GM19328 (cell line): ENCODE measurements at regions not wholly inside any gene's neighbourhood (a gene's known extent, or its start where the extent isn't known, plus 50 kb on each side); places are given as distances from the start of the nearest gene placed in this dataset.
"Not testable (repeated sequence)": the region's sequence is repeated elsewhere in the genome, so short reads cannot be mapped to it uniquely, and the experiment has no call there.

Experiments used
- ATAC-seq: cut with Tn5 transposase; IDR thresholded peaks from one replicate; pipeline ENCODE4 v1.9.1; 2021; ENCODE audit warnings: mild to moderate bottlenecking, moderate library complexity; ENCODE audit not compliant: unreplicated experiment

GRCh38 chr9:108766626-108767161, 89.1 kb downstream of the ACTL7B start:
- no peak for ATAC-seq

GRCh38 chr9:108765265-108765664, 90.5 kb downstream of the ACTL7B start:
- ATAC-seq, result no peak

DNA sequence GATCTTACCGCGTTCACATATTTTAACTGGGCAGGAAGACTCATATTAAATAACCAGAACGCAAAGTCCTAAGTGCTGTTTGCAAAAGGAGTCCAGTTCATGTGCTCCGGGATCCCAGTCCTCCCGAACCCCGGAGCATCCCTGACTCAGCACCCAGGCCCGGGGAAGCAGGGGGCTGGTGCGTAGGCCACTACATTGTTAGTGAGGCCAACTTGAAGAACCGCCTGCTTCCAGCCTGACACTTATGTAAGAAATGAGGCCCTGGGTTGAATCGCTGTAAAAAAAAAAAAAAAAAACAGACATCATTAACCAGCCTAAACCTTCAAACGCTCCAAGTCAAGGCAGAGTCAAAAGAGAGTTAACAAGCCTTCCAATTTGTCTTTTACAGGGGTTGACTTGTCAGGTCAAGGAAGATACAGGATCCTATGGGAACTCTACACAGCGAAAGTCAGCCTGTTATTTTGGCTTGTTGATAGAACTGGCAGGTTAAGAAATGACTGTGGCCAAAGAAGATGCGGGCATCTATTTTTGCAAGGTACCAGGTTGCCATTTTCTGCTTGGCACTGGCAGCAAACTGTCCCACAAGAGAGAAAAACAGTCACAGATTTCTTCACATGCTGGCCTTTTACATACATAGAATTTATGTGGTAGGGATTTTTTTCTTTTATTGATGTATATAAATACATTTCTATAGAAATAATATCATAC, 93.3 kb downstream of the ACTL7B start:
- ATAC-seq, result no peak

DNA sequence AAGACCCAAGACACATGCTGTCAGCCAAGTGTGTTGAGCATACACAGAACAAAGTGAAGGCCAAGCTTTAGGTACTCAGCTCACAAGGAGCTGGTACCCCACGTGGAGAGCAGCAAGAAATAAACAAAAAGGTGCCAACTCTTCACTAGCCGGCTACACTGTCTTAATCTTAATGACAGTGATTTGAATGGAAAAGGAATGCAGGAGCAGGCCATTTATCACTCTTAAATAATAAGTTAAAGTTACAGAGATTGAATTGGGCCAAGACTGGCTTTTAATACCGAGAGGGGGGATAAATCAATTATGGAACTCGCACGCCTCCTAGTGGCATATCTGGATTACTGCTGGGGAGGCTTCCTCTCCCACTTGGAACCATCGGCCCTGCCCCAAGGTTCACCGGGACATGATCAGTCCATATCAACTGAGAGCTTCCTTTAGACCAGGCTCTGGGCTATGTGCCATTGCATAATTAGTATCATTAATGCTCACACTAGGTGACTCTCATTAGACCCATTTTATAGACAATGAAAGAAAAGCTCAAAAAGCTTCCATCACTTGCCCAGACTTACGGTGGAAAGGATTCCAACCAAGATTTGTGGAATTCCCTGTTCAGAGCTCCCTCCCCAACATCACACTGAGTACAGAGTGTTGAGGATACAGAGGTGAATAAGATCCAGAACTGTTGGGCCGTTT, 94.0 kb downstream of the ACTL7B start:
- ATAC-seq, result no peak

- ATAC-seq, result no peak
These were observed 94.9 kb downstream of the ACTL7B start for GRCh38 chr9:108760841-108761240.

- ATAC-seq, result no peak
These were observed 96.0 kb downstream of the ACTL7B start for GRCh38 chr9:108759835-108760234.

DNA sequence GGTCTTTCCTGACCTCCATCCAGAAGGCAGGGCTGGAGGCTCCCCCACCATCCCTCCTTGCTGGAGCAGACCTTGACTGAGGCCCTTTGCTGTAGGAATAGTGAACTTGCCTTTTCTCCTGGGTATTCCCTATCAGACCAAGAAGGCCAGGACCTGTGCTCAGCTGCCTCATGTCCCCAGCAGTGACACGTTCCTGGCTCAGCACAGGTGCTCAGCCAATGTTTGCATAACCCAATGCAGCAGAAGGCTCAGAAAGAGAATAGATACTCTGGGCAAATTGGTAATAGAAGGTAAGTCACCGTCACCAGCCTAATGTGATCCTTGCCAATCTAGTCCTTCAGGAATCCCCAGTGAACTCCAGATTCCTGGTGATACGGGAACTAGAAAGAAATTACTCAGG, 96.4 kb downstream of the ACTL7B start:
- ATAC-seq, result no peak

- ATAC-seq, result no peak
These were observed 98.9 kb downstream of the ACTL7B start for GRCh38 chr9:108756746-108757490.

GRCh38 chr9:108755979-108756378, 99.8 kb downstream of the ACTL7B start:
- ATAC-seq, result no peak

- no peak for ATAC-seq
These were observed 104.4 kb downstream of the ACTL7B start for GRCh38 chr9:108751369-108751768.

- no peak for ATAC-seq
These were observed 105.0 kb downstream of the ACTL7B start for GRCh38 chr9:108750661-108751215.

GRCh38 chr9:108748776-108749175, 107.0 kb downstream of the ACTL7B start:
- ATAC-seq, result no peak

- no peak for ATAC-seq
These were observed 108.9 kb downstream of the ACTL7B start for GRCh38 chr9:108746864-108747263.

GRCh38 chr9:108746001-108746400, 109.8 kb downstream of the ACTL7B start:
- no peak for ATAC-seq

DNA sequence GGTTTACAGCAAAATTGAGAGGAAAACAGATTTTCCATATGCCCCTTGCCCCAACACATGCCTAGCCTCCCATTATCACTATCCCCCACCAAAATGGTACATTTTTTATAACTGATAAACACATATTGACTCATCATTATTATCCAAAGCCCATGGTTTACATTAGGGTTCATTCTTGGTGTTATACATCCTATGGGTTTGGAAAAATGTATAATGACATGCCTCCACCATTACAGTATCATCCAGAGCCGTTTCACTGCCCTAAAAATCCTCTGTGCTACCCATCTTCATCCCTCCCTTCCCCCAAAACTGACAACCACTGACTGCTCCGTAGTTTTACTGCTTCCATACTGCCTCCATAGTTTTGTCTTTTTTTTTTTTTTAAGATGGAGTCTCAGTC, 111.1 kb downstream of the ACTL7B start:
- no peak for ATAC-seq

DNA sequence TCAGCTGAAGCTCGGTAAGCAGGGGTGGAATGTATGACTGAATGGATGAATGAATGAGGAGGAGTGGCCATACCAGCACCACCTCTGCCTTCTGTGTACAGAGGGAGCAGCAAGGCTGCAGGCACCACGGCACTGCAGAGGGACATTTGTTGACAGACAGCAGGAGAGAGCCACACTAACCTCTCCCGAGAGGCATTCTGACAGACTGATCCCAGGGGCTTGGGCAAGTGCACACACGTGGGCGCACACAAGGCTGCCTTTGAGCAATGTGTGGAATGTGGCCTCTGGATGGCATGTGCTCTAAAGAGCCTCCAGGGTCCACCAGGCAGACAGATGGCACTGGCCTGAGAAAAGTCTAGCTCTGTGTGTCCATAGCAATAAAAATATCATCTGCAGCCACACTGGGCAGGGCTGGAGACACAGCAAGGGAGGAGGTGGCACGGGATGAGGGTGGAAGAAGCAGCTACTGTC, 111.8 kb downstream of the ACTL7B start:
- ATAC-seq, result no peak

DNA sequence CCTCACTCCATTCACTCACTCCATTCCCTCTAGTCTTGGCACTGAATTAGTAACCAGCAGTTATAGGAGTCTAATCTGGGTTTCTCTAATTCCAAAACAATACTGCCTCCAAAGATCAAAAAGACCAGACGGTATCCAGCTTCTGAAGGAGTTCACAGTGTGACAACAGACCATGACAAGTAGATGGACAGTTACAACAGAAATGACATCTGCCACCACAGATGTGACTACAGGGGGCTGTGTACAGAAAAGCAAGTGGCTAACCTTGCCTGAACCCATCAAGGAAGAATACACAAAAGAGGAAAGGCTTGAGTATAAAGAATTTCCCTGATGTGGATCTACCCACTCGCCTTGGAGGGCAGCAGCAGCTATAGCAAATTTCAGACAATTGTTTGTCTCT, 112.4 kb downstream of the ACTL7B start:
- ATAC-seq, result no peak

DNA sequence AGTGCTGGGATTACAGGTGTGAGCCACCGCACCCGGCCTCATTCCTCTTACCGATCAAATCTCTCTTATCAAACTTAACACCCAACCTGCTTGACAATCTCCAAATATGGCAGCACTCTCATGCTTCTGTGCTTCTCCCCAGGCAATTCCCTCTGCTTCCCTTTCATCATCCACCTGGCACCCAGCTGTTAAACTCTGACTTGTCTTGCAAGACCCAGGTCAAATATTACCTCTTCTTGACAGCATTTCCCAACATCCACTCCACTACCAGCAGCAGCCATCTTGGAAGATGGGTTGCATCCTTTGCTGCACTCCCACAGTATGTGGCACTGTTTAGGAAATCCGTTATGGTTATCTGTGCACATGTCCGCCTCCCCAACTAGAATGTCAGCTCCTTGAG, 113.6 kb downstream of the ACTL7B start:
- no peak for ATAC-seq

GRCh38 chr9:108731292-108731691, 124.5 kb downstream of the ACTL7B start:
- not testable (repeated sequence) for ATAC-seq

DNA sequence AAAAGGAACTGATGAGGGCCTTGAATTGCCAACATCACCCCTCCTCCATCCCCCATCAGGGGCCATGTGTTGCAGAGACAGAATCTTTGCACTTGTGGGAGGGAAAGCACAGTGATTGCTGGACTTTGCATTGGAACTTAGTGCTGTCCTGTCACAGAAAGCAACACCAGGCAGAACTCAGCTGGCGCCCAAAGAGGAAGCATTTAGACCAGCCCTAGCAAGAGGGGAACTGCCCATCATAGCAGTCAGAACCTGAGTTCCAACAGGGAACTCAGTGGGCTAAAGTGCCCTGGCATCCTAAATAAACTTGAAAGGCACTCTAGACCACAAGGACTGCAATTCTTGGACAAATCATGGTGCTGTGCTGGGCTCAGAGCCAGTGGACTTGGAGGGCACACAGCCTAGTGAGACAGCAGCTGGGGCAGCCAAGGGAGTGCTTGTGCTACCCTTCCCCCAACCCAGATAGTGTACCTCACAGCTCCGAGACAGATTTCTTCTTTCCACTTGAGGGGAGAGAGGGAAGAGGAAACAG, 128.1 kb downstream of the ACTL7B start:
- no peak for ATAC-seq

DNA sequence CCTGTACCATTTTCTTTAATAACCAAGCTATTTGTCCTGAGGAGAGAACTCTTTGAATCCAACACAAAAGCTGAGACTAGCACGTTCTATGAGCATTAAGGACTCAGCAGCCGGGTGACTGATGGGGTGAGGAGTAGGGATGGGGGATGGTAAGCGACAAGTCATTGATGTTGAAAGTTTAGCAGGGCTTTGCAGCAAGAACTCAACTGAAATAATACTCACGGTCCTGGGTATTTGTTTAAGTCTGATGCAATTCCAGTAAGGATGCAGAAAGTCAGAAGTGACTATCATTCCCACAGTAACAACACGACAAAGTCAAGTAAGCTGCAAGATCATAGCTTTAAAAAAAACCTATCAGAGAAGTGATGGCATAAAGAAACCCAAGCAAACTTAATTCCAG, 131.1 kb downstream of the ACTL7B start:
- no peak for ATAC-seq
